GM21576 (cell line): ENCODE measurements at regions not wholly inside any gene's neighbourhood (a gene's known extent, or its start where the extent isn't known, plus 50 kb on each side); places are given as distances from the start of the nearest gene placed in this dataset.

Experiments used
- ATAC-seq: cut with Tn5 transposase; IDR thresholded peaks from one replicate; pipeline ENCODE4 v1.9.1; 2021; ENCODE audit warnings: mild to moderate bottlenecking, moderate library complexity; ENCODE audit not compliant: unreplicated experiment

DNA sequence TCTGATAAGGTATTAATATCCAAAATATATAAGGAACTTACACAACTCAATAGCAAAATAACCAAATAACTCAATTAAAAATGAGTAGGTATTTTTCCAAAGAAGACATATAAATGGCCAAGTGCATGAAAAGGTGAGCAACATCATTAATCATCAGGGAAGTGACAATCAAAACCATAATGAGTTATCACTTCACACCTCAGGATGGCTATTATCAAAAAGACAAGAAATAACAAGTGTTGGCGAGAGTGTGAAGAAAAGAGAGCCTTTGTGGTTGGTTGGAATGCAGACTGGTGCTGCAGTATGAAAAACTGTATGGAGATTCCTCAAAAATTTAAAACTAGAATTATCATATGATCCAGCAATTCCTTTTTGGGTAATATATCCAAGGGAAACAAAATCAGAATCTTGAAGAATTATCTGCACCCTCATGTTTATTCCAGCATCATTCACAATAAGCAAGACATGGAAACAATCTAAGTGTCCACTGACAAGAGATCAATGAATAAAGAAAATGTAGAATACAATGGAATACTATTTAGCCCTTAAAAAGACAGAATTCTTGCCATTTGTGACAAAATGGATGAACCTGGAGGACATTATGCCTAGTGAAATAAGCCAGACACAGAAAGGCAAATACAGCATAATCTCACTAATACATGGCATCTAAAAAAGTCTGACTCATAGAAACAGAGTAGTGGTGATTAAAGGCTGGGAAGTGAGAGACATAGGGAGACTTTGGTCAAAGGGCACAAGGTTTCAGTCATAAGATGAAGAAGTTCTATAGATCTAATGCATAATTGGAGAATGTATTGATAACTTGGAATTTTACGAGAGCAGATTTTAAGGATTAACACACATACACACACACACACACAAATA is 175.6 kb downstream of the FOXA2 start:
- no peak for ATAC-seq

DNA sequence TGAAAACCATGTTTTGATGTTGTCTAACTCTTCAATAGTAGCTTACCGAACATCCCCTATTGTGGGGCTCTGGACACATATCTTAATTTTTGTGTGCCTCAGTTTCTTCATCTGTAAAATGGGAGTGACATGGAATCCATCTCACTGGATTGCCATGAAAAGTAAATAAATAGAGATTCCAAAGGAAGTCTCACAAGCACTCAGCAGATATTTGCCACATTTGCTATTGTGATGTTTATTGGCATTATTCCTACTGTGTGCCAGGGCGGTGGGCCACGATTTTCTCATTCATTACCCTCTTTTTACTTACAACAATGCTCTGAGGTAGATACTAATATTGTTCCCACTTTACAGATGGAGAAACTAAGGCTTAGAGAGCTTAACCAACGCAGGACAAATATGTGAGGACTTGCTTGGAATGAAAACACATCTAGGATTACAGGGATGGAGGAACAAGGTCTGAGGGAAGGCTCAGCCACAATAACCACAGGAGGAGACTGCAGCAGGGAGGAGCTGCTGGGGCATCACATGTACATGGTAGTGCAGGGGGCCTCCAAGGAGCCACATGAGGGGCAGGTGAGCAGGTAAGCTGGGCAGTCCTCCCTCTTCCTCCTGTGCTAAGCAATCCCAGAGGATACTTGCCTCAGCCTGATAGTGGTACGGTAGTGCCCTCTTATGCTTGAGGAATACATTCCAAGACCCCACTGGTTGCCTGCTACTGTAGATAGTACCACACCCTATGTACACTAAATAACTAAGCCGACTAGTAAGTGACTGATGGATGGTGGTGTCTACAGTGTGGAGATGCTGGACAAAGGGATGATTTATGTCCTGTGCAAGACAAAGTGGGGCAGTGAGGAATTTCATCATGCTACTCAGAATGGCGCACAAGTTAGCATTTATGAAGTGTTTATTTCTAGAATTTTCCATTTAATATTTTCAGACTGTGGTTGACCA is 176.9 kb downstream of the FOXA2 start:
- no peak for ATAC-seq

DNA sequence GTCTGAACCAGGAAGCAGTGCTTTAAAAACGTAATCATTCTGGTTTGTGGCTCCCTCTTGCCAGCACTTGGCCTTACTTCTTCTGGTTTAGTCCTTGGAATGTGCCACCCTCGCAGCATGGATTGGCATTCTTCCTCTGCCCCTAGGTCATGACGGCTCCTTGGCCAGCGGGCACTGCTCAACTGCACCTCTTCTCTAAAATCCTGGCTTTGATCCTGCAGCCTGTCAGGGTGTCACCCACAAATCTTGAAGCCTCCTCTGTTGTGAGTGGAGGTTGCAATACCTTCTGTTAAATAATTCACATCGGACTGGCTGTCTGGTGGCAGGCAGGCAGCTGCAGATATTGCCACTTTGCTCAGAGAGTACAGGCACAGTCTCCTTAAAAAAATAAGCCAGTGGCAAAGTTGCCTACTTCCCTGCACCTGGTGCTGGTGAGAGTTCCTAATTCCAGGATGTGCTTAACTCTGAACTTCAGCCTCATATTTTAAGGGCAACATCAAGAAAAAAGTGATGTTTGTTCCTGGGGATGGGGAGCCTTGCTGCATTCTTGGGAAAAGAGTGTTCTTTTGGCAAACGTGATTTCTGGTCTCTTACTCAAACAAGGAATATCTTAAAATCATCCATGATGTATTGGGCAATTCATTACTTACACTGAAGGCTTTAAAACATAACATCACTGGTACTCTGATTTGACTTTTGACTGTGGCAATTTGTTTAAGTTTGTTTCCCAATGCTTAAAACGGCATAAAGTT is 179.8 kb downstream of the FOXA2 start:
- ATAC-seq = no peak

DNA sequence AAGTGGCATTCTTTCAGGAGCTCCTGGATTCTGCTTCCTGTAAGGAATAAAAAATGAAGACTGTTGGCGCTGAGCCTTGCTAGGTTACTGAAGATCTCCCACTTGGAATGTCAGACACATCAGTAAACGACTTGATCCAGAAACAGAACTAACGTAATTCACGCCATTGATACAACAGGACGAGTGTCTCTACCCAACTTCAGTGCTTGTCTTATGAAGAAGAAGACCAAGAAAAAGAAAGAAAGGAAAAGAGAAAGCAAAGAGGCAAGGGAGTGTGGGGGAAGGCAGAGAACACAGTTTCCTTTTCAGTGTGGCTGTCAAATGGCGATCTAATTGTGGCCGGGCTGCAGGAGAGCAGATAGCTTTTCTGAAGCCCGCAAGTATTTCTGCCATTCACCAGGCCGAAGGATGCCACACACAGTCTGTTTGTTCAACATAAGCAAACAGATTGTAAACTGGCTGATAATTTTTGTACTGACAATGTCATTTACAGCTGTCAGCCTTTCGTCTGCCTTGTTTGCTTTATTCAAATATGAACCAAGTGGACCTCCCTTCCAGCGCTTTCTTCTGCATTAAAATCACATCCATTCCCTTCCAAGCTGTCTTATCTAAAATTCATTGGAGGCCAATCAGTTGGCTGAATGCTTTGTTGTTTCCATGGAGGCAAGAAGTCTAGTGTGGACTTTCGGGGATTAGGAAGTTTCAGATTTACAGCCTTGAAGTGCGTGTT is 180.6 kb downstream of the FOXA2 start:
- no peak for ATAC-seq

DNA sequence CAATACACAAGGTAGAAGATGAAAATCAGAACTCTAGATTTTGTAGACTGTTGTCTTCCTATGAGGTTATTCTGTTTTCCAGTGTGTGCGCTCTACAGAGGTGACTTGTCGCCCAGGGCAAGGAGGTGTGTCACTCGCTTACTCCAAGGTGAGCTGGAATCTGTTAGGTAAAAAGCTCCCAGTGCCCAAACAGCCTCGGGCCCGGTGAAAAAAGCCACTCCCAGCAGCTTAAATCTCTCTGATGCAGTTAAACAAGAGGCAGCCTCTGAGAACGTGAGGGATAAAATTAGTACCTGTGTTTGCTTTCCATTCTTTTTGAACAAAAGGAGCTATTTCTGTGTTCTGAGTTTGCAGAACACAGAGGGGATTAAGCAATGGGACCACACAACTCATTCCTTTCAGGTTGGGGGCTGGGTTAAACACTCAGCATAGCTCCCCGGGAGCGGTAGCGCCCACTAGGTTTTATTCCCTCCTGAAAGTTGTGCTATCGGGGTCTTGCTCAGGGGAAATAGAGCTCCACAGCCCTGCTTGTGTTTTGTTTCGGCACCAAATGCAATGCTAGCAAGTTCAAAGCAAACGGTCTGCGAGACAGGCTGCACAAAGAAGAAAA is 181.2 kb downstream of the FOXA2 start:
- no peak for ATAC-seq

DNA sequence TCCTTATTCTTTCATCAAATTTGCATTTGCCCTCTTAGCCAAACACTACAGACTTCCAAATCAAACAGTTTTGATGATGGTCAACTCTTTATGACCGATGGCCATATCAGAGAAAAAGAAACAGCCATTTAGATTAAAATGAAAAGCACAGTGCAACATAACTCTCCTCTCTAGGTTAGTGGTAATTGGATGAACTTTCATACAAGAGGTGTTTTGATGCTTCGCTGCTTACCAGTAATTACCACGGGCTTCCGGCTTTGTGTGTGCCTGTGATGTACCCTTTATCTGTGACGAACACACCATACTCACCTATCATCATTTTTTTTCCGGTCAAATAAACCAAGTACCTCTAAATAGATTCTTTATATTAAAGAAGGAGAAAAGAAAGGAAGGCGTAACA is 181.8 kb downstream of the FOXA2 start:
- ATAC-seq = no peak

DNA sequence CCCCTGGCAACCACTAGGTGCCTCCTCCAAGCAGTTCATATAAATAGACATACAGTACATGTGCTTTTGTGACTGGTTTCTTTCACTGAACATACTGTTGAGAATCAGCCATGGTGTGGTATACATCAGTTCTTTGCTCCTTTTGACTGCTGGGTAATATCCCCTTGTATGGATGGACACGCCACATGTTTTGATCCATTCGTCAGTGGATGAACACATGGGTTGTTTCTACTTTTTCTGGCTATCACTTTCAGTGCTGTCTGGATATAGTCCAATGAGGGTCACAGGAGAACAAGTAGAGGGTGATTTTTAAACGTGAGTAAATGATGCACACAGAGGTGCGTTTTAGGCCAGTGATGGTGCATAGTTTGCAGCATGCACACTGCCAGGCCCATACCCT is 183.9 kb downstream of the FOXA2 start:
- ATAC-seq = no peak

DNA sequence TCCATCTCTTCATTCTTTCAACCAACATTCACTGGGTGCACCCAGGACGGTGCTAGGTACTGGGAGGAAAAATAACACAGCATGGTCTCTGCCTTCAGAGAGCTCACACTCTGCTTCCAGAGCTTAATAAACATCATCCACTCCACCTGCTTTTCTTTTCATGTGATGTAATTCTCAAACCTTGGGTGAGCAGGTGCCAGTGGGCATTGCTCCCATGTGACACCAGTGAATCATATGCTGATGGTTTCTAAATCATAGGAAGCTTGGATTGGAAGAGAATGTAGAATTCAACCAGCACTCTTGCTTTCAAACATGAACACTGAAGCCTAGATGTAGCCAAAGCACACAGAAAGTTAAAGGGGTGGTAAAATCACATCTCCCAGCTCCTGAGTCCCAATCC is 189.8 kb downstream of the FOXA2 start:
- ATAC-seq = no peak

DNA sequence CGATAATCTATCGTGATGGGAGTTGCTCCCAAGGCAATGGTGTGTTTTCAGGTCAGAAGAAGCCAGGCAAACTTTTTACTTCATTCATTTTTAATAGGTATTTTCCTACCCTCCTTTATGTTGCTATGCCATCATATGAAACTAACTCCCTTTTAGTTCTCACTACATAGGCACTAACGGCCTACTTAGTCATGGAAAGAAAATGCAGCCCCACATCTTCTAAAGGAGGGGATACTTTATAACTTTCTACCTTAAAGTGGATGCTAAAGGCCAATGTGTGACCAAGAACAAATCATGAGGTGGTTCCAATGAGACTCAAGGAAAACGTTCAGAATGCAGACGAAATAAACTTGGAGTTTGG is 193.8 kb downstream of the FOXA2 start:
- no peak for ATAC-seq

DNA sequence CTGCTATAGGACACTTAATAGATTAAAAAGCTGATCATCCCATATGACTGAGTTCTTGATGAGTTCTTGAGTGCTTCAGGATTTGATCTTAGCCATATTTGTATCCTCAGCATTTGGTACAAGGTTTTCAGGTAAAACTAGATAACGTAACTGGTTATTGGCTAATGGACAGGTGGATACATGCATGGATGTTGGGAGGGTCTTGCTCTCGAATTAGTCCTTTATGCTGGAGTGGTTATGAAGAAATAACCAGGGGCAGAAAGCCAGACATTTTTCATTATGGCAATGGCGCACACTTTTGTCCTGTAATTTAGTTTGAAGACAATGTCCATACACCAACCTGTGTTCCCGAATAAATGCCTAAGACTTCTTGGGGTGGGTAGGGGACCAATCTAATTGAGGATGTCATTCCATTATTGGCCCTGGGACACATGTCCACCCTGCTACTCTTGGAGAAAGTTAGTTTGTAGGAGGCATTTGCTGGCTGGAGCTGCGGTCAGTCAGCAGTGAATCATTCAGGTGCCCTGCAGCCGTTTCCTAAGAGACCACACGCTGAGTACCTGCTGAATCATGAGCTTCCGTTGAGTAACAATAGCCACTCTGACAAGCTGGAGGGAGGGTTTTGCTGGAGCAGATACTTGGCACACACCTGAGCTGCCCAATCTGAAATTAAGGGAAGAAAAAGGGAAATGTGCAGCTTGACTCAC is 194.4 kb downstream of the FOXA2 start:
- ATAC-seq = no peak

DNA sequence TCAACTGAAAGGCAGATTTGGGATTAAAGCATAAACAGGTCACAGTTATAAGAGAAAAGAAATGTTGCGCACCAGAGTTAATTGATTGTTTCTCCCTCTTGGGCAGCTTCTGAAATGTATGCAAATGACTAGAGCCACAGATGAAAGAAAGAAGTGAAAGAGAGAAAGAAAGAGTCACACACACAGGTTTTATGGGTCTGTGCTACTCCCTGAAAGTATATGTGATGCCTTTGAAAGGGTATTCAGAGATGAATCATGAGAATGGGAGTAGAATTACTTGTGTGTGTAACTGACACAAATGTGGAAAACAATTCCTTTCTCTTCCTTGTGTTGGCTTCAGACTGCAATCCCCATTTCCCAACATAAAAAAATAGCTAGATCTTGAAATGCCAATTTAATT is 196.9 kb downstream of the FOXA2 start:
- ATAC-seq = no peak

DNA sequence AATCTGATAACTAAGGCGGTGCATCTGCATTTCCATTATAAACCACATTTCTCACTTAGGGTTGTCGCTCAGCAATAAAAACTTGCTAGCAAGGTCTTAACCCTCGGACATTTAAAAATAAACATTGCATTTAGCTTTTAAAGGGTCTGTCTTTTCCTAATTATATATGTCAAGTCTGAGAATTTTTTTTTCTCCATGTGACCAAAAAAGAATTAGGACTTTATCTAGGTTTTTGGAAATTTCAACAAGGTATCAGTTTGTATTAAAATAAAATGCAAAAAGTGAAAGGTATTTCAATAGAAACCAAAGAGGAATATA is 198.1 kb downstream of the FOXA2 start:
- ATAC-seq = no peak

DNA sequence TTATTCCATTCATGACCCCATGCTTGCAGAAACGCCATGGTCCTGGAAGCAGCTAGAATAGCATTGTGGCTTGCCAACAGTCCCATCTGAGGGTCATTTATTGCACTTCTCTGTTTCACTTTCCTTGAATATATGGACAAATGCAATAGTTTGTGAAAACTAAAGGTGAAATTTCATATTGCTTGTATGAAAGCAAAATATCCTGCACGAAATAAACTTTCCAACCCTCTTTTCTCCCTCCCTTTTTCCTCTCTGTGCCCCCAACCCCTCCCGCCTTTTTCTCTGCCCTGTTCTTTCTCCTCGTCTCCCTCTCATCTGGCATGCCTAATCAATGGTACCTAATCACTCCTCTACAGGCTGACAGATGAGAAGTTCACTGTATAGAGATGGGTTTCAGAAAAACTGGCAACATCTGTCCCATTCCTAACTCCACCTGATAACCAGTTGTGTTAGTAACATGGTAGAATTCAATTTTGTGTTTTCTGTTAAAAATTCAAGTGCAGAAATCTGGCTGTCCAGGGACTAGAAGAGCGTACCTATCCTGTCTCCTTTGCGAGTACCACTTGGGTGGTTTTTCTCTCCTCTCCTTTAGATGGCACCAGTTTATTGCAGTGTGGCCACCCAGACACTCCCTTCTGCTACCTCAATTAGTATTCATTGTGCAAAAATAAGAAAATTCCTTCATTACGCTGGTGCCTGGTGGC is 198.6 kb downstream of the FOXA2 start:
- no peak for ATAC-seq

DNA sequence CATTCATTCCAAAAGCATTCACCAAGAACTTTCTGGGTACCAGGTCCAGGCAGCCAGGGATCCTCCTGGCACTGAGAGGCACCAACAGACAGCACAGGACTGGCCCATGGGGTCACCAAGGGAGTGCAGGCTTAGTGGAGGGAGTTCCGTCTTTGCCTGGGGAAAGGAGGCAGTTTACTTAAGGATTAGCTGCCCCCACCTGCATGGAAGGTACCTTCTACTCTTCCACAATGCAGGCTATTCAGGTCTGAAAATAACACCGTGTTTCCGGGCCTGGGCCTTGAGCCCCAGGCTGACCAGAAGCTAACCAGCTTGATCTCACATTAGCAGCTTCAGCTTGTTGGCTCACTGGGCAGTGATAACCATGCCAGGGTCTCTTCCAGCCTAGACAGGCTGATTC is 199.4 kb downstream of the FOXA2 start:
- no peak for ATAC-seq

DNA sequence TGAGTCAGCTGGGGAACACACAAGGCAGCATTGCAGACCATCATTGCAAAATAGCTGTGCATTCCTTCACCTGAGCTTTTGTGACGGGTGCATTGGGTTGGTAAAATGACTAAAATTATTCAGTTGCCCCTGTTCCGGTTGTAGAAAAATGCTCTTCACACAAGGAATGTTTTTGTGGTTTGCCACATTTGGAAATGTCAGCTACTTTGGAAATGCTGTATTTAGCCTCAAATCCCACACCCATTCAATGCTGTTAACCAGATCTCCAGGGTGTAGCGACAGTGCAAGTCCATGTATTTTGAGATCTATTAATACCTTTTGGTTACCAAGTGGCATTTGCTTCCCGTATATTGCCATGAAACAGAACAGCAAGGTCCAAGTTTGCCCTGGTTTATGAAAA is 201.2 kb downstream of the FOXA2 start:
- no peak for ATAC-seq

DNA sequence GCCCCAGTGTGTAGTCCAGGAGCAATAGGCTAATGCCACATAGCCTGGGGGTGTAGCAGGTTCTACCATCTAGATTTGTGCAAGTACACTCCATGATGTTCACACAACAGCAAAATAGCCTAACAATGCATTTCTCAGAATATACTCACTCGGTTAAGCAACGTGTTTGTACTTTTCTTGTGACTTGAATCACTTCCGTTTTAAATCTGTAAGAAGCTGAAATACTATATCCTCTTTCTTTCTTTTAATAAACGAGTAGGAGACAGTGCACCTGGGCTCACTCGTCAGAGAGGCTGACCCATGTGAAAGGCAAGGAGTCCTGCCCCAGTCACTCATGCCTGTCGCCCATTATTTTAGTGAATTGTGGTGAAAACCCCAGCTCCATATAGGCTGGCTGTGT is 201.6 kb downstream of the FOXA2 start:
- ATAC-seq = no peak

DNA sequence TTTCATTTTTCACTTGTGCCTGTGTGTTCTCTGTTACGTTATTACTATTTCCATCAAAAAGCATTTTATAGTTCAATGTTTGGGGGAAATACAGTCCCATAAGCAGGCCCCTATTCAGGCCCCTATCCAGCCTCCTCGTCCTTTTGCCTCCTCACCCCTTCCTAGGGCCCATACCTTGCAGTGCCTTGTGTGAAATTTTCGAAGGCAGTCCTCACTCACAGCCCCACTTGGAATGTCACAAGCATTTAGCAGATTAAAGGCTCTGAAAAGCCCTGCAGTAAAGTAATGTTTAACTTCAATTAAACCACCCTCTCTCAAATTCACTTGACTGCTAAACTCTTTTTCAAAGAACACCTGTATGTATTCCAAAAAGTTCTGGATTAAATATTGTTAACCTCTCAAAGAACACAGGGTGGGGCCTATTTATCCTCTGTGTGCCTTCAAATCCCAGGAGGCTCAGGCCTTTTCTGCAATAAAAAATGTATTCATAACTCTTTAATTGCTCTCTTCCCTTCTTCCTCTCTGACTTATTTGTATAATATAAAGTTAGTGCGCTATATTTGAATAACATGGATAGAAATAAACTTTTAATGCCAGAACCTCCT is 202.5 kb downstream of the FOXA2 start:
- no peak for ATAC-seq

DNA sequence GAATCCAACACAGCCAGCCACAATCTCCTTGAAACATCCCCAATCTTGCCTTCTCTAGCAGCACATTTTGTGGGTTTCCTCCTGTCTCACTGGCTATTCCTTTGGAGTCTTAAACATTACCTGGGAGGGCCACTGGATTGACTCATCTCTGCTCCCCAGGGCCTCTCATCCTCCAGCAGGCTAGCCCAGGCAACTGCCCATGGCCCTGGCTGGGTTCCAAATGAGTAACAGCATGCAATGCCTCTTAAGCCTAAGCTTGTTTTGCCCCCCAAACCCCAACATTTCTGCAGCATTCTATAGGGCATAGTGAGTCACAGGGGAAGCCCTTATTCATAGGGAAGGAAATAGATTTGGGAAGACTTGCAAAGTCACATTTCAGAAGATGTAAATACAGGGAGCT is 204.9 kb downstream of the FOXA2 start:
- ATAC-seq = no peak
